Jurkat, Clone E6-1 (cell line): ENCODE measurements at regions not wholly inside any gene's neighbourhood (a gene's known extent, or its start where the extent isn't known, plus 50 kb on each side); places are given as distances from the start of the nearest gene placed in this dataset.
"Not testable (repeated sequence)": the region's sequence is repeated elsewhere in the genome, so short reads cannot be mapped to it uniquely, and the experiment has no call there.

Source experiments
- DNase-seq: peaks from one replicate; pipeline ENCODE4 v3.0.0-alpha.2; 2011; ENCODE audit warnings: low read depth, low spot score
- H3K4me3 ChIP-seq: 2 replicates; pipeline ENCODE4 v1.5.1; 2011; ENCODE audit warnings: mild to moderate bottlenecking, low read length, control low read depth, moderate library complexity

DNA sequence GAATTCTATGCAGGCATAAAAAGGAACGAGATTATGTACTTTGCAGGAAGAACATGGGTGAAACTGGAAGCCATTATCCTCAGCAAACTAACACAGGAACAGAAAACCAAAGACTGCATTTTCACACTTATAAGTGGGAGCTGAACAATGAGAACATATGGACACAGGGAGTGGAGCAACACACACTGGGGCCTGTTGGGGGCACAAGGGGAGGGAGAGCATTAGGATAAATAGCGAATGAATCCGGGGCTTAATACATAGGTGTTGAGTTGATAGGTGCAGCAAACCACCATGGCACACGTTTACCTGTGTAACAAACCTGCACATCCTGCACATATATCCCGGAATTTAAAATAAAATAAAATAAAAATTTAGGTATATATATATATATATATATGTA is 80.2 kb upstream of the ZFP42 start:
- DNase-seq = not testable (repeated sequence)

GRCh38 chr4:187919966-187920365 is 75.6 kb upstream of the ZFP42 start:
- H3K4me3 ChIP-seq = no peak overlapping the region
- DNase-seq = no peak

More for the DNA sequence above, 80.2 kb upstream of the ZFP42 start:
- H3K4me3 ChIP-seq = not testable (repeated sequence)

DNA sequence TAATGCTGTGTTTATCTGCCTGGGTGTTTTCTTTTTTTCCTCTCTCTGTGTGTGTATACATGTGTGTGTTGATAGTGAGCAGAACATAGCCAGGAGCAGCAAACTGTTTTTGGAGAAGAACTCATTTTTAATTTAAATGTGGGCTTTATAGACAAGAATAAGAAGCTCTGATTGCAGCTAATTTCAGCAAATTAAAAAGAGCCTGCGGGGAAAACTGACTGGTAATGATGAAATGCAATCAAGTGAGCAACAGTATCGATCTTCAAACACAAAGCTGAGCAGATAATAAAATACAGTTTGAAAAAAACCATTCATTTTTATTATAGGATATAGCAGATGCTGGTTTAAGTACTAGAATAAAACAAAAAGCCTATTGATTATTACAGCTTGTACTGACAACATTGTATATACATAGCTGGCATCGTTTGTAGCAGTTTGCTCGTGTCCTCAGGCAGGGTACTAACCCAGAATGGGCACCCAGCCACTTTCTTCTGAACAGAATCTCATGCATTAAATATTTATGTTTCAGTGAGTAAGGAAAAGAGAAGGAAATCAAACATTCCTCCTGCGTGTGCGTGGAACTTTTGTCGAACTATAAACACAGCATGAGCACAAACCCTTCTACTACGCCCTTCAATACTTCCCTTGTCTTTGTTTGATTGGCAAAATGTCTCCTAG is 73.5 kb upstream of the ZFP42 start:
- DNase-seq = no peak
- no peak overlapping the region for H3K4me3 ChIP-seq

- H3K4me3 ChIP-seq = no peak overlapping the region
- no peak for DNase-seq
Observed at GRCh38 chr4:187929024-187929423, 66.5 kb upstream of the ZFP42 start.

GRCh38 chr4:187934766-187935165 is 60.8 kb upstream of the ZFP42 start:
- no peak overlapping the region for H3K4me3 ChIP-seq
- no peak for DNase-seq

DNA sequence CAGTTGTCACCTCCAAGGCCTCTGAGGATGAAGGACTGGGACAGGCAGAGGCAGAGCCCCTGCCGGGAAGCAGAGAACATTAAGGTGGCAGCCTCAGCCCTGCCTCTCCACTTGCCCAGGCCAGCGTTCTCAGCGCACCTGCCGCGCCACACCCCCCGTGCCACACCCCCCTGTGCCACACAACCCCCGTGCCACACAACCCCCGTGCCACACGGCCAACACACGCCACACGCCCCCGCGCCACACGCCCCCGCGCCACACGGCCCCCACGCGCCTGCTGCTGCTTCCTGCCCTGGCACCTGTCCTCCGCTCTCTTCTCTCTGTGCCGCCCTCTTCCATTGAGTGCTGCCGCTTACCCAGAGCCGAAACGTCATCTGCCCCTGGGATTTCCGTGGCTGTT is 58.0 kb upstream of the ZFP42 start:
- no peak for DNase-seq
- no peak overlapping the region for H3K4me3 ChIP-seq

- no peak for DNase-seq
- no peak overlapping the region for H3K4me3 ChIP-seq
Observed at GRCh38 chr4:187940299-187940698, 55.3 kb upstream of the ZFP42 start.

DNA sequence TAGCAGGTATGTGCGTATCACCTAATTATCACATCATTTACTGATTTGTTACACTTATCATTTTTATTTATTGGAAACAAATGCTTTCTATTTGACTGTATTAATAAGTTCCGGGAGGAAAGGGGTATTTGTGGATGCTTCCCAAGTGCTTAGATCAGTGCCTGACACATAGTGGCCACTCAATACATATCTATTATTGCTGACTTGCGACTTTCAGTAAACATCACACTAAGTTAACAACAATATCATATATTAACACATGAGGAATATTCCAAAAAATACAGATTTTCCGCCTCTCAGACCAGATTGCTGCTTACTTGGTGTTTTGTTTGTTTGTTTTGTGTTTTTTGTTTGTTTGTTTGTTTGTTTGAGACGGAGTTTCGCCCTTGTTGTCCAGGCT is 52.6 kb upstream of the ZFP42 start:
- no peak overlapping the region for H3K4me3 ChIP-seq
- DNase-seq = no peak

DNA sequence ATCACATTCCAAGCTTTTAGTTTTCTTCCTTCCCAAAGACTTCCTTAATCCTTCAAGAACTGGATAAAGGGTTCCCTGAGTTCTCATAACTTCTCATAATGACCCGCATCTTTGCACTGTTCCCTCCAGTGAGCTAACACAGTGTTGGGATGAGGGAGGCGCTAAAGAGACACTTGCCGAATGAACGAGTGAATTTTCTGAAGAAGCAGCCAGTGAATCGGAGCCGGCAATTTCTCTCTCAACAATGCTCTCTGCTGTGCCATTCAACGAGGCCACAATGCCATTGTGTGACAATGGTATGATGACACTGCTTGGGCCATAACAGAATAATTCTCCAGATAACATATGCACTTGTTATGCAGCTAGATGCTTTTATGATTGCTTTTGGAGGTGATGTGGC is 51.4 kb upstream of the ZFP42 start:
- no peak for DNase-seq

More for the DNA sequence above, 51.4 kb upstream of the ZFP42 start:
- no peak overlapping the region for H3K4me3 ChIP-seq
